Limb (tissue), 2 donors: ENCODE measurements at regions not wholly inside any gene's neighbourhood (a gene's known extent, or its start where the extent isn't known, plus 50 kb on each side); places are given as distances from the start of the nearest gene placed in this dataset.

Experiments used
- DNase-seq, 2 donors: peaks; one replicate each; pipeline ENCODE4 v3.0.0-alpha.2; 2016; ENCODE audit errors: extremely low spot score in 2 of 2

GRCh38 chr3:23644099-23644498 is 161.7 kb upstream of the UBE2E1 start:
- no peak for DNase-seq

- DNase-seq: no peak
These were observed 161.1 kb upstream of the UBE2E1 start for GRCh38 chr3:23644676-23645075.

GRCh38 chr3:23645533-23646183 is 160.1 kb upstream of the UBE2E1 start:
- DNase-seq: no peak

- no peak for DNase-seq
These were observed 159.4 kb upstream of the UBE2E1 start for GRCh38 chr3:23646184-23646920.

GRCh38 chr3:23647706-23648258 is 158.0 kb upstream of the UBE2E1 start:
- DNase-seq: no peak

- DNase-seq: no peak
These were observed 157.3 kb upstream of the UBE2E1 start for GRCh38 chr3:23648326-23648995.

GRCh38 chr3:23648996-23649395 is 156.8 kb upstream of the UBE2E1 start:
- no peak for DNase-seq

- DNase-seq: no peak
These were observed 156.3 kb upstream of the UBE2E1 start for GRCh38 chr3:23649448-23649847.

- DNase-seq: no peak
These were observed 155.2 kb upstream of the UBE2E1 start for GRCh38 chr3:23650371-23651140.

GRCh38 chr3:23653647-23654525 is 151.9 kb upstream of the UBE2E1 start:
- DNase-seq: no peak

GRCh38 chr3:23654571-23654970 is 151.2 kb upstream of the UBE2E1 start:
- DNase-seq: no peak

- DNase-seq: no peak
These were observed 150.0 kb upstream of the UBE2E1 start for GRCh38 chr3:23655749-23656148.

GRCh38 chr3:23656199-23656598 is 149.6 kb upstream of the UBE2E1 start:
- no peak for DNase-seq

- DNase-seq: no peak
These were observed 148.9 kb upstream of the UBE2E1 start for GRCh38 chr3:23656821-23657220.

GRCh38 chr3:23657647-23658046 is 148.1 kb upstream of the UBE2E1 start:
- DNase-seq: no peak

GRCh38 chr3:23659274-23659673 is 146.5 kb upstream of the UBE2E1 start:
- DNase-seq: no peak

GRCh38 chr3:23659840-23660430 is 145.8 kb upstream of the UBE2E1 start:
- no peak for DNase-seq

GRCh38 chr3:23662079-23662617 is 143.6 kb upstream of the UBE2E1 start:
- DNase-seq: no peak

GRCh38 chr3:23663246-23663645 is 142.5 kb upstream of the UBE2E1 start:
- DNase-seq: no peak

GRCh38 chr3:23663661-23664186 is 142.0 kb upstream of the UBE2E1 start:
- DNase-seq: no peak
